Astrocyte of the spinal cord (primary cell): ENCODE measurements at regions not wholly inside any gene's neighbourhood (a gene's known extent, or its start where the extent isn't known, plus 50 kb on each side); places are given as distances from the start of the nearest gene placed in this dataset.

Source experiments
- DNase-seq: peaks from one replicate; pipeline ENCODE4 v3.0.0; 2011; ENCODE audit warnings: low read depth, low spot score
- H3K4me3 ChIP-seq: 2 replicates; pipeline ENCODE4 v1.5.1; 2011; ENCODE audit warnings: low read depth, mild to moderate bottlenecking, low read length, moderate library complexity
- CTCF ChIP-seq: IDR thresholded peaks from 2 replicates; pipeline ENCODE4 v1.5.1; 2012; ENCODE audit warnings: low read depth, mild to moderate bottlenecking, low read length, inconsistent platforms
- in situ Hi-C: cut with HindIII; loops from 2 replicates; pipeline ENCODE4 v1.10.0; 2017; ENCODE audit warnings: low sequenced_read_pairs

GRCh38 chr1:97017895-97018294 is 296.3 kb downstream of the PTBP2 start:
- H3K4me3 ChIP-seq: no peak overlapping the region
- no peak for TF ChIP-seq CTCF
- in situ Hi-C loops: no loop called here
- no peak for DNase-seq
